ENCODE measurements at regions not wholly inside any gene's neighbourhood (a gene's known extent, or its start where the extent isn't known, plus 50 kb on each side); places are given as distances from the start of the nearest gene placed in this dataset.
A peak's percentile ranks its signal among the peaks of the same experiment; 100 is the strongest.

GRCh38 chr15:46278062-46278461, 643.2 kb downstream of the SQOR start:
- DNase-seq, result no peak
- BruUV-seq (replicated peaks), result no TSS peak
- H3K4me3 Mint-ChIP-seq (ENCODE audit: low read depth, unreplicated experiment), result no peak overlapping the region
- H3K9me3 Mint-ChIP-seq (ENCODE audit: low read depth, unreplicated experiment), result no peaks in the 10 kb centered on the region
- H3K27ac Mint-ChIP-seq (ENCODE audit: unreplicated experiment), result no peak overlapping the region
- CTCF ChIA-PET, result no interaction called here
- no peaks in the 10 kb centered on the region for H3K27me3 Mint-ChIP-seq (ENCODE audit: unreplicated experiment)
- no peaks in the 10 kb centered on the region for H3K4me1 Mint-ChIP-seq (ENCODE audit: low read depth, unreplicated experiment)
- intact Hi-C loops (cut with micrococcal nuclease; ENCODE audit: unreplicated experiment), result no loop called here
- no peaks in the 10 kb centered on the region for H3K36me3 Mint-ChIP-seq (ENCODE audit: insufficient read depth, unreplicated experiment)
- TF ChIP-seq CTCF (IDR thresholded peaks at IDR 0.05; ENCODE audit: unreplicated experiment), result no peak

- H3K4me3 Mint-ChIP-seq (ENCODE audit: low read depth, unreplicated experiment), result no peak overlapping the region
- no peaks in the 10 kb centered on the region for H3K4me1 Mint-ChIP-seq (ENCODE audit: low read depth, unreplicated experiment)
- no peak for DNase-seq
- H3K9me3 Mint-ChIP-seq (ENCODE audit: low read depth, unreplicated experiment), result no peaks in the 10 kb centered on the region
- H3K27me3 Mint-ChIP-seq (ENCODE audit: unreplicated experiment), result no peaks in the 10 kb centered on the region
- no peak for TF ChIP-seq CTCF (IDR thresholded peaks at IDR 0.05; ENCODE audit: unreplicated experiment)
- no TSS peak for BruUV-seq (replicated peaks)
- CTCF ChIA-PET, result no interaction called here
- H3K36me3 Mint-ChIP-seq (ENCODE audit: insufficient read depth, unreplicated experiment), result no peaks in the 10 kb centered on the region
- H3K27ac Mint-ChIP-seq (ENCODE audit: unreplicated experiment), result no peak overlapping the region
- intact Hi-C loops (cut with micrococcal nuclease; ENCODE audit: unreplicated experiment), result no loop called here
These were observed 643.8 kb downstream of the SQOR start for GRCh38 chr15:46278486-46279090.

- intact Hi-C loops (cut with micrococcal nuclease; ENCODE audit: unreplicated experiment), result loop anchor here (1.0 to 2.0 kb wide), 3 partner anchors 189 to 566 kb away; no protein-coding TSS in a partner anchor
- peak; percentile 33 for DNase-seq
- H3K4me1 Mint-ChIP-seq (ENCODE audit: low read depth, unreplicated experiment), result no peaks in the 10 kb centered on the region
- no peaks in the 10 kb centered on the region for H3K27me3 Mint-ChIP-seq (ENCODE audit: unreplicated experiment)
- CTCF ChIA-PET, result no interaction called here
- no TSS peak for BruUV-seq (replicated peaks)
- H3K36me3 Mint-ChIP-seq (ENCODE audit: insufficient read depth, unreplicated experiment), result no peaks in the 10 kb centered on the region
- no peak for TF ChIP-seq CTCF (IDR thresholded peaks at IDR 0.05; ENCODE audit: unreplicated experiment)
- no peaks in the 10 kb centered on the region for H3K9me3 Mint-ChIP-seq (ENCODE audit: low read depth, unreplicated experiment)
- no peak overlapping the region for H3K4me3 Mint-ChIP-seq (ENCODE audit: low read depth, unreplicated experiment)
- no peak overlapping the region for H3K27ac Mint-ChIP-seq (ENCODE audit: unreplicated experiment)
These were observed 646.1 kb downstream of the SQOR start for GRCh38 chr15:46280762-46281542.

- no peaks in the 10 kb centered on the region for H3K36me3 Mint-ChIP-seq (ENCODE audit: insufficient read depth, unreplicated experiment)
- H3K9me3 Mint-ChIP-seq (ENCODE audit: low read depth, unreplicated experiment), result no peaks in the 10 kb centered on the region
- no TSS peak for BruUV-seq (replicated peaks)
- no peaks in the 10 kb centered on the region for H3K27me3 Mint-ChIP-seq (ENCODE audit: unreplicated experiment)
- no peak for DNase-seq
- no peaks in the 10 kb centered on the region for H3K4me1 Mint-ChIP-seq (ENCODE audit: low read depth, unreplicated experiment)
- CTCF ChIA-PET, result no interaction called here
- H3K27ac Mint-ChIP-seq (ENCODE audit: unreplicated experiment), result no peak overlapping the region
- no peak for TF ChIP-seq CTCF (IDR thresholded peaks at IDR 0.05; ENCODE audit: unreplicated experiment)
- intact Hi-C loops (cut with micrococcal nuclease; ENCODE audit: unreplicated experiment), result no loop called here
- H3K4me3 Mint-ChIP-seq (ENCODE audit: low read depth, unreplicated experiment), result no peak overlapping the region
These were observed 658.7 kb downstream of the SQOR start for GRCh38 chr15:46293550-46293949.
